ENCODE measurements at regions not wholly inside any gene's neighbourhood (a gene's known extent, or its start where the extent isn't known, plus 50 kb on each side); places are given as distances from the start of the nearest gene placed in this dataset.

- no peak for DNase-seq (ENCODE audit: low spot score)
- Mint-ChIP-seq H3K4me3 (no peak overlapping the region), H3K27me3 (ENCODE audit: insufficient read depth) (peaks cover 2% of the 10 kb centered on the region), H3K36me3 (ENCODE audit: low read depth) (no peaks in the 10 kb centered on the region), H3K4me1 (ENCODE audit: low read depth) (no peaks in the 10 kb centered on the region), H3K27ac (no peak overlapping the region), H3K9me3 (no peaks in the 10 kb centered on the region)
- intact Hi-C loops (cut with micrococcal nuclease) = no loop called here
Observed at GRCh38 chr14:104351849-104352492, 213.6 kb downstream of the KIF26A start.

DNA sequence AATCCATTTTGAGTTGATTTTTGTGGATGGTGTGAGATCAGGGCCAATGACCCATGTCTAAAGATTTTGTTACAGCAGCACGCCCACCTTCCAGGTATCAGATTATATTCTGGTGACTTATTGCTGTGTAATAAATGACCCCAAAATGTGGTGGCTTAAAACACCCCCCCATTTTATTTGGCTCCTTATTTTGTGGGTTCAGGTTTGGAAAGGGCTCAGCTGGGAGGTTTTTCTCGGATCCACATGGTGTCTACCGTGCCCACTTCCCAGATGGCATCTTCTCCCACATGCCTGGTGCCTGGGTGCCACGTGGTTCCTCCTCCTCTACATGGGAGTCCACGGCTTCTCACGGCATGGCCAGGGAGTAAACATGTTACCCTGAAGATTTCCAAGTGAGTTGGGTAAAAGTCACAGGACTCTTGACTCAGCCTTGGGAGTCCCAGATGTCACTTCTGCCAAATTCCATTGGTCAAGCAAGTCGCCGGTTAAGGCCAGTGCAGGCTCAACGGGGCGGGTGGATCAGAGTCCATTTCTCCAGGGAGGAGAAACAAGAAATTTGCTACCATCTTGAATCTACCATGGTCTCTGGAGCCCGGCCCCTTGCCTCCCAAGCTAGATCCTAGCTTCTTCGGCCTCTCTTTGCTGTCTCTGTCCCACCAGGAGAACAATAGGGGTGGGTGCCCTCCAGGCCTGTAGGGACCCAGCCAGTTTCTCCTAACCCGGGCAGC is 214.3 kb downstream of the KIF26A start:
- Mint-ChIP-seq H3K4me3 (no peak overlapping the region), H3K36me3 (ENCODE audit: low read depth) (no peaks in the 10 kb centered on the region), H3K27ac (no peak overlapping the region), H3K27me3 (ENCODE audit: insufficient read depth) (peaks cover 2% of the 10 kb centered on the region), H3K4me1 (ENCODE audit: low read depth) (no peaks in the 10 kb centered on the region), H3K9me3 (no peaks in the 10 kb centered on the region)
- no peak for DNase-seq (ENCODE audit: low spot score)
- intact Hi-C loops (cut with micrococcal nuclease) = no loop called here

- no peak overlapping the region for H3K4me3 Mint-ChIP-seq
- no peak overlapping the region for H3K27ac Mint-ChIP-seq
- intact Hi-C loops (cut with micrococcal nuclease) = no loop called here
- no peak for DNase-seq (ENCODE audit: low spot score)
- H3K36me3 Mint-ChIP-seq (ENCODE audit: low read depth) = no peaks in the 10 kb centered on the region
- H3K9me3 Mint-ChIP-seq = no peaks in the 10 kb centered on the region
- peaks cover 2% of the 10 kb centered on the region for H3K27me3 Mint-ChIP-seq (ENCODE audit: insufficient read depth)
- H3K4me1 Mint-ChIP-seq (ENCODE audit: low read depth) = no peaks in the 10 kb centered on the region
Observed at GRCh38 chr14:104353221-104353920, 215.0 kb downstream of the KIF26A start.

GRCh38 chr14:104353921-104354701 is 215.7 kb downstream of the KIF26A start:
- no peak overlapping the region for H3K4me3 Mint-ChIP-seq

DNA sequence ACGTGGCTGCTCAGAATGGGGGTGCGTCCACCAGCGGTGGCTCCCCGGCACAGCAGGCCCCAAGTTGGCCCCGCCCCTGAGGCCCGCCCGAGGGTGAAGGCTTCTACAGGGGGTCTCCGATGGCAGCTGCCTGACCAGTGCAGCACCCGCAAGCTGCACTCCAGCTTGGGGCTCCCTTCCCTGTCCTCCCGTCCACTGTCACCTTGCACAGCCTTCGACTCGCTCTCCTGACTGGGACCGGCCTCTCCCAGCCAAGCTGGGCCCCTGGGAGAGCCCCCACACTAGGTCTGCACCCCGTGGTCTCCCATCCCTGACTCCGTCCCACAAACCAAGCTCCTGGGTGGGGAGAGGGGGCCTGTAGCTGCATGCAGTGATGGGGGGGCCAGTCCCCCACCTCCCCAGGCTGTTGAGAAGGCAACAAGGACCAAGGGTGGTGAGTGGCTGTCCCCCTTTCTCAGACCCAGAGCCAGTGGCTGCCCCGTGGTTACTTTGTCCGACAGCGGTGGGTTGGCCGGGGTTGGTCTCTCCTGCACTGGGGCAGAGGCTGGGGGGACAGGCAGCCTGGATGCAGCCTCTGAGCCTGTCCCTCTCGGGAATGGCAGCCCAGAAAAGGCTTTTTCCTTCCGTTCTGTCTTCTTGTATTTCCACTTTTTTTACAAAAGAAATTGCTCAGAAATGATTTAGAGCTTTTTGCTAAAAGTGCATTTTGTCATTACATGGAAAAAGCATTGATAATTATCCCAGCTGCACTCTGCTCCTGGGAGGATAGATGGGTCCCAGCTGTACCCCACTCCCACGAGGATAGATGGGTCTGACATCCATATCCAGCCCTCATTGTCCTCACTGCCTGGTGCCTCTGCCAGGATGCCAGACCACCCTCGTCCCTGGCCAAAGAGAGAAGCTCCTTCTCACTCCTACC is 217.0 kb downstream of the KIF26A start:
- Mint-ChIP-seq H3K9me3 (no peaks in the 10 kb centered on the region), H3K4me1 (ENCODE audit: low read depth) (no peaks in the 10 kb centered on the region), H3K27ac (no peak overlapping the region), H3K4me3 (no peak overlapping the region), H3K27me3 (ENCODE audit: insufficient read depth) (peaks cover 2% of the 10 kb centered on the region), H3K36me3 (ENCODE audit: low read depth) (no peaks in the 10 kb centered on the region)
- intact Hi-C loops (cut with micrococcal nuclease) = no loop called here
- DNase-seq (ENCODE audit: low spot score) = no peak

More at GRCh38 chr14:104353921-104354701, 215.7 kb downstream of the KIF26A start:
- no peak for DNase-seq (ENCODE audit: low spot score)
- intact Hi-C loops (cut with micrococcal nuclease) = no loop called here
- Mint-ChIP-seq H3K36me3 (ENCODE audit: low read depth) (no peaks in the 10 kb centered on the region), H3K4me1 (ENCODE audit: low read depth) (no peaks in the 10 kb centered on the region), H3K27me3 (ENCODE audit: insufficient read depth) (peaks cover 2% of the 10 kb centered on the region), H3K27ac (no peak overlapping the region), H3K9me3 (no peaks in the 10 kb centered on the region)

DNA sequence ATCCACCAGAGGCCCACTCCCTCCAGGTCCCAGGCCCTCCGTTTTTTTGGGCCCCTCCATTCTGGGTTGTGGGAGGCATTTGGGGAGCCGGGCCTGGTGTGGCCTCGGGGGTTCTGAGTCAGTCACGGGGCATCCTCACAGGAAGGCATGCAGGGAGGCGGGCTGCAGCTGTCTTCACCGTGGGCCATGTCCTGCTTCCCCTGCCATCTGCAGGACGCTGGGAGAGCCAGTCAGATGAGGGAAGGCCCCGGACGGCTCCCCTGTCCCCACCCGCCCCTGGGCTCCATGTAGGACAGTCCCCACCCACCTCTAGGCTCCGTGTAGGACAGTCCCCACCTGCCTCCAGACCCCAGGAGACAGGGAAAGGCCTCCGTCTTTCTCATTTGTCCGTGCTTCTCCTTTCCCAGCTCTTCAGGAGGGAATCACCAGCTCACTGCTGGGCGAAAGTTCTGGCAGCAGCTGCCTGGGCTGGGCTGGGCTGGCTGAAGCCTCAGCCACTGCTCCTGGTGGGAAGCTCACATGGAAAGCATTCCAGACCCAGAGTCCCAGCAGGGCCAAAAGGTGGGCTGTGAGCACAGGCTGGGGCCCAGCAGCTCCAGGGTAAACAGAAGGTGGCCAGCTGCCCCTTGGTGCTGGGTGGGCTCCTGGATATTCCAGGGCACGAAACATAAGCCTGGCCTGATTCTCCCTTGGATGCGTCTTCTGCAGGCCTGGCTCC is 217.8 kb downstream of the KIF26A start:
- intact Hi-C loops (cut with micrococcal nuclease) = no loop called here
- no peak overlapping the region for H3K4me3 Mint-ChIP-seq
- no peak for DNase-seq (ENCODE audit: low spot score)
- no peaks in the 10 kb centered on the region for H3K4me1 Mint-ChIP-seq (ENCODE audit: low read depth)
- no peaks in the 10 kb centered on the region for H3K36me3 Mint-ChIP-seq (ENCODE audit: low read depth)
- H3K27me3 Mint-ChIP-seq (ENCODE audit: insufficient read depth) = no peaks in the 10 kb centered on the region
- H3K27ac Mint-ChIP-seq = no peak overlapping the region
- no peaks in the 10 kb centered on the region for H3K9me3 Mint-ChIP-seq

DNA sequence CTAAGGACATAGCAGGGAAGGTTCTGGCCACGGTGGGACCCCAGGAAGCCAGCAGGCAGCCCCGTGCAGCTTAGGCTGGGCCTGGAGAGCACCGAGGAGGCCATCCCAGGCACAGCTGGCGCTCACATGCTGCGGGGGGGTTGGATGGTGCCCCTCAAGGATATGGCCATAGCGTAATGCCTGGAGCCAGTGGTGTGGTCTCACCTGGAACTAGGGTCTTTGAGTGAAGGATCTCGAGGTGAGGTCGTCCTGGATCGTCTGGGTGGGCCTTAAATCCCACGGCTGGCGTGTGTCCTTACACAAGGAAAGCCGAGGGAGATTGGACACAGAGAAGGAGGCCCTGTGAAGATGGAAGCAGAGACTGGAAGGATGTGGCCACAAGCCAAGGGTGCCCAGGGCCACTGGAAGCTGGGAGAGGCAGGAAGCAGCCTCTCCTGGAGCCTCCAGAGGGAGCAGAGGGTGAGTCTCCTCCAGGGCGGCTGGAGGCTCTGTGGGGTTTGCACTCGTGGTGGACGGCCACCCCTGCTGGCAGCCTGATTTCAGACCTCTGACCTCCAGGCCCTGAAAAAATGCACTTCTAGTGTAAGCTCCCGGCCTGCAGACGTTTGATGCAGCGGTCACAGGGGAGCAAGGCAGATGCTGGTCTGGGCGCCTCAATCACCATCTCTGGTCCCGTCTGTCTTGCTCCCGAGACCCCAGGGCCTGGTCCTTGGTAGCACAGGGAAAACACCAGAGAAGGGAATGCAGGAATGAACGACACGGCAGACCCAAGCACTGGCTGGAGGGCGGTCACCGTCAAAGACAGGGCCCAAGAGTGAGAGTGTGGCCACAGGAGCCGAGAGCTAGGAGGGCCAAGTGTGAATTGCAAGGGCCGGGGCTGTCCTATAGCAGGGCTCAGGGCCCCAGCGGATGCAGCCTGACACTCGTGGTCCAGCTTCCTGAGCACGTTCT is 218.6 kb downstream of the KIF26A start:
- intact Hi-C loops (cut with micrococcal nuclease) = no loop called here
- H3K36me3 Mint-ChIP-seq (ENCODE audit: low read depth) = no peaks in the 10 kb centered on the region
- no peak for DNase-seq (ENCODE audit: low spot score)
- no peak overlapping the region for H3K4me3 Mint-ChIP-seq
- no peaks in the 10 kb centered on the region for H3K9me3 Mint-ChIP-seq
- no peaks in the 10 kb centered on the region for H3K27me3 Mint-ChIP-seq (ENCODE audit: insufficient read depth)
- H3K27ac Mint-ChIP-seq = no peak overlapping the region
- H3K4me1 Mint-ChIP-seq (ENCODE audit: low read depth) = no peaks in the 10 kb centered on the region

GRCh38 chr14:104357689-104358527 is 219.5 kb downstream of the KIF26A start:
- Mint-ChIP-seq H3K4me1 (ENCODE audit: low read depth) (no peaks in the 10 kb centered on the region), H3K36me3 (ENCODE audit: low read depth) (no peaks in the 10 kb centered on the region), H3K9me3 (no peaks in the 10 kb centered on the region), H3K4me3 (no peak overlapping the region), H3K27me3 (ENCODE audit: insufficient read depth) (no peaks in the 10 kb centered on the region), H3K27ac (no peak overlapping the region)
- intact Hi-C loops (cut with micrococcal nuclease) = no loop called here
- DNase-seq (ENCODE audit: low spot score) = no peak

GRCh38 chr14:104358528-104359300 is 220.3 kb downstream of the KIF26A start:
- Mint-ChIP-seq H3K27me3 (ENCODE audit: insufficient read depth) (no peaks in the 10 kb centered on the region), H3K27ac (no peak overlapping the region), H3K4me1 (ENCODE audit: low read depth) (no peaks in the 10 kb centered on the region), H3K4me3 (no peak overlapping the region), H3K9me3 (no peaks in the 10 kb centered on the region), H3K36me3 (ENCODE audit: low read depth) (no peaks in the 10 kb centered on the region)
- intact Hi-C loops (cut with micrococcal nuclease) = no loop called here
- DNase-seq (ENCODE audit: low spot score) = no peak
